ENCODE measurements at regions not wholly inside any gene's neighbourhood (a gene's known extent, or its start where the extent isn't known, plus 50 kb on each side); places are given as distances from the start of the nearest gene placed in this dataset.

GRCh38 chr1:95699149-95699953 lies 465.3 kb downstream of the RWDD3 start:
- Mint-ChIP-seq H3K4me3 (no peak overlapping the region), H3K9me3 (peaks cover 12 to 24% (median 16%) of the 10 kb centered on the region in 7 donors), H3K4me1 (no peaks in the 10 kb centered on the region), H3K27ac (no peak overlapping the region), H3K36me3 (no peaks in the 10 kb centered on the region), H3K27me3 (ENCODE audit: low read depth in 3 of 3) (peaks cover 0 to 2% (median 0%) of the 10 kb centered on the region in 3 donors)
- no peak overlapping the region for H2AFZ ChIP-seq (ENCODE audit: insufficient read depth, low read depth, low read length, poor library complexity, severe bottlenecking)
- H3K79me2 ChIP-seq (ENCODE audit: insufficient read depth, low read length): no peaks in the 10 kb centered on the region
- TF ChIP-seq CTCF (IDR thresholded peaks at IDR 0.05): no peak
- no peak overlapping the region for H3K4me3 ChIP-seq (replicated peaks in 1 of 3; ENCODE audit: low read depth in 2 of 3, low read length in 3 of 3)
- DNase-seq: no peak
- H3K9me3 ChIP-seq (replicated peaks in 1 of 2; ENCODE audit: control insufficient read depth in 1 of 2, insufficient read depth in 1 of 2, low read length in 2 of 2): peaks cover 17 to 30% of the 10 kb centered on the region in 2 donors
- H4K20me1 ChIP-seq (ENCODE audit: insufficient read depth, low read length): no peaks in the 10 kb centered on the region
- H3K27ac ChIP-seq (ENCODE audit: low read depth in 1 of 2, low read length in 2 of 2): no peak overlapping the region
- H3K27me3 ChIP-seq (ENCODE audit: control insufficient read depth in 2 of 2, insufficient read depth in 2 of 2, low read length in 2 of 2): no peaks in the 10 kb centered on the region
- no peaks in the 10 kb centered on the region for H3K36me3 ChIP-seq (replicated peaks in 1 of 2; ENCODE audit: control insufficient read depth in 1 of 2, insufficient read depth in 2 of 2, low read length in 2 of 2)
- no peak overlapping the region for H3K4me2 ChIP-seq (replicated peaks; ENCODE audit: extremely low read depth, low read length, poor library complexity, severe bottlenecking)
- no peak overlapping the region for H3K9ac ChIP-seq (ENCODE audit: insufficient read depth, low read length, poor library complexity, severe bottlenecking)
- H3K4me1 ChIP-seq (ENCODE audit: control insufficient read depth in 1 of 2, insufficient read depth in 2 of 2, low read length in 2 of 2): no peaks in the 10 kb centered on the region
- intact Hi-C loops (cut with micrococcal nuclease): no loop called here
- WGBS (ENCODE audit: insufficient coverage): no CpG with 5 or more reads among the region's 3 CpGs

- H3K9ac ChIP-seq (ENCODE audit: insufficient read depth, low read length, poor library complexity, severe bottlenecking): no peak overlapping the region
- no peak overlapping the region for H3K4me2 ChIP-seq (replicated peaks; ENCODE audit: extremely low read depth, low read length, poor library complexity, severe bottlenecking)
- H3K4me1 Mint-ChIP-seq: no peaks in the 10 kb centered on the region
- no peaks in the 10 kb centered on the region for H3K4me1 ChIP-seq (ENCODE audit: control insufficient read depth in 1 of 2, insufficient read depth in 2 of 2, low read length in 2 of 2)
- H3K4me3 Mint-ChIP-seq: no peak overlapping the region
- no peak overlapping the region for H3K27ac Mint-ChIP-seq
- no peaks in the 10 kb centered on the region for H3K79me2 ChIP-seq (ENCODE audit: insufficient read depth, low read length)
- no peak overlapping the region for H3K4me3 ChIP-seq (replicated peaks in 1 of 3; ENCODE audit: low read depth in 2 of 3, low read length in 3 of 3)
- no peaks in the 10 kb centered on the region for H3K27me3 ChIP-seq (ENCODE audit: control insufficient read depth in 2 of 2, insufficient read depth in 2 of 2, low read length in 2 of 2)
- no peak overlapping the region for H3K27ac ChIP-seq (ENCODE audit: low read depth in 1 of 2, low read length in 2 of 2)
- H3K36me3 Mint-ChIP-seq: no peaks in the 10 kb centered on the region
- H4K20me1 ChIP-seq (ENCODE audit: insufficient read depth, low read length): no peaks in the 10 kb centered on the region
- no peak for TF ChIP-seq CTCF (IDR thresholded peaks at IDR 0.05)
- intact Hi-C loops (cut with micrococcal nuclease): no loop called here
- no peak for DNase-seq
- no peaks in the 10 kb centered on the region for H3K27me3 Mint-ChIP-seq (ENCODE audit: low read depth in 3 of 3)
- no peaks in the 10 kb centered on the region for H3K36me3 ChIP-seq (replicated peaks in 1 of 2; ENCODE audit: control insufficient read depth in 1 of 2, insufficient read depth in 2 of 2, low read length in 2 of 2)
- H3K9me3 ChIP-seq (replicated peaks in 1 of 2; ENCODE audit: control insufficient read depth in 1 of 2, insufficient read depth in 1 of 2, low read length in 2 of 2): peaks cover 17 to 33% of the 10 kb centered on the region in 2 donors
- peaks cover 12 to 19% (median 15%) of the 10 kb centered on the region in 7 donors for H3K9me3 Mint-ChIP-seq
- no peak overlapping the region for H2AFZ ChIP-seq (ENCODE audit: insufficient read depth, low read depth, low read length, poor library complexity, severe bottlenecking)
- 83% methylated on average over 4 of the region's 4 CpGs for WGBS (ENCODE audit: insufficient coverage)
Observed at GRCh38 chr1:95701450-95702173, 467.6 kb downstream of the RWDD3 start.

Measured in CD14-positive monocyte (primary cell).